ENCODE measurements at regions not wholly inside any gene's neighbourhood (a gene's known extent, or its start where the extent isn't known, plus 50 kb on each side); places are given as distances from the start of the nearest gene placed in this dataset.
"Not testable (repeated sequence)": the region's sequence is repeated elsewhere in the genome, so short reads cannot be mapped to it uniquely, and the experiment has no call there.

GRCh38 chr4:179344861-179345260, 1902.6 kb upstream of the AGA start:
- H3K36me3 ChIP-seq (ENCODE audit: control insufficient read depth, insufficient read depth, low read length), result no peaks in the 10 kb centered on the region
- no peak overlapping the region for H3K4me3 ChIP-seq (ENCODE audit: extremely low read depth, insufficient read depth, low read length, poor library complexity, severe bottlenecking)
- no peak overlapping the region for H3K27ac ChIP-seq (ENCODE audit: low read depth, low read length, severe bottlenecking)
- H3K9me3 ChIP-seq (ENCODE audit: control insufficient read depth, low read length), result no peaks in the 10 kb centered on the region
- no peaks in the 10 kb centered on the region for H3K4me1 ChIP-seq (ENCODE audit: control insufficient read depth, insufficient read depth, low read length, poor library complexity, severe bottlenecking)

- Histone ChIP-seq H3K4me1 (ENCODE audit: control insufficient read depth, insufficient read depth, low read length, poor library complexity, severe bottlenecking) (no peaks in the 10 kb centered on the region), H3K27ac (ENCODE audit: low read depth, low read length, severe bottlenecking) (peak overlapping the region; percentile 16), H3K4me3 (ENCODE audit: extremely low read depth, insufficient read depth, low read length, poor library complexity, severe bottlenecking) (no peak overlapping the region), H3K36me3 (ENCODE audit: control insufficient read depth, insufficient read depth, low read length) (no peaks in the 10 kb centered on the region), H3K9me3 (ENCODE audit: control insufficient read depth, low read length) (no peaks in the 10 kb centered on the region)
- WGBS, 2 experiments (ENCODE audit: insufficient coverage in 2 of 2), result 66 to 67% methylated on average over 2 of the region's 2 CpGs
Observed at GRCh38 chr4:179352221-179352620, 1910.0 kb upstream of the AGA start.

- 80% methylated on average over 2 of the region's 3 CpGs; no CpG with 5 or more reads in 1 of the 2 experiments for WGBS, 2 experiments (ENCODE audit: insufficient coverage in 2 of 2)
Observed at GRCh38 chr4:179353786-179354185, 1911.5 kb upstream of the AGA start.

GRCh38 chr4:179361978-179362486, 1919.8 kb upstream of the AGA start:
- Histone ChIP-seq H3K36me3 (ENCODE audit: control insufficient read depth, insufficient read depth, low read length) (no peaks in the 10 kb centered on the region), H3K4me1 (ENCODE audit: control insufficient read depth, insufficient read depth, low read length, poor library complexity, severe bottlenecking) (no peaks in the 10 kb centered on the region), H3K27ac (ENCODE audit: low read depth, low read length, severe bottlenecking) (no peak overlapping the region), H3K4me3 (ENCODE audit: extremely low read depth, insufficient read depth, low read length, poor library complexity, severe bottlenecking) (no peak overlapping the region), H3K9me3 (ENCODE audit: control insufficient read depth, low read length) (no peaks in the 10 kb centered on the region)
- 95 to 97% methylated on average over 5 of the region's 8 CpGs for WGBS, 2 experiments (ENCODE audit: insufficient coverage in 2 of 2)

More at GRCh38 chr4:179353786-179354185, 1911.5 kb upstream of the AGA start:
- no peak overlapping the region for H3K4me3 ChIP-seq (ENCODE audit: extremely low read depth, insufficient read depth, low read length, poor library complexity, severe bottlenecking)
- H3K4me1 ChIP-seq (ENCODE audit: control insufficient read depth, insufficient read depth, low read length, poor library complexity, severe bottlenecking), result no peaks in the 10 kb centered on the region
- no peaks in the 10 kb centered on the region for H3K9me3 ChIP-seq (ENCODE audit: control insufficient read depth, low read length)
- H3K27ac ChIP-seq (ENCODE audit: low read depth, low read length, severe bottlenecking), result no peak overlapping the region
- no peaks in the 10 kb centered on the region for H3K36me3 ChIP-seq (ENCODE audit: control insufficient read depth, insufficient read depth, low read length)

- not testable (repeated sequence) for H3K27ac ChIP-seq (ENCODE audit: low read depth, low read length, severe bottlenecking); H3K4me1 ChIP-seq (ENCODE audit: control insufficient read depth, insufficient read depth, low read length, poor library complexity, severe bottlenecking); H3K4me3 ChIP-seq (ENCODE audit: extremely low read depth, insufficient read depth, low read length, poor library complexity, severe bottlenecking); H3K9me3 ChIP-seq (ENCODE audit: control insufficient read depth, low read length); H3K36me3 ChIP-seq (ENCODE audit: control insufficient read depth, insufficient read depth, low read length)
- WGBS, 2 experiments (ENCODE audit: insufficient coverage in 2 of 2), result 100% methylated on average over 1 of the region's 3 CpGs; no CpG with 5 or more reads in 1 of the 2 experiments
Observed at GRCh38 chr4:179365932-179366331, 1923.7 kb upstream of the AGA start.

GRCh38 chr4:179372242-179372641, 1930.0 kb upstream of the AGA start:
- Histone ChIP-seq H3K36me3 (ENCODE audit: control insufficient read depth, insufficient read depth, low read length) (no peaks in the 10 kb centered on the region), H3K27ac (ENCODE audit: low read depth, low read length, severe bottlenecking) (peak overlapping the region; percentile 51), H3K9me3 (ENCODE audit: control insufficient read depth, low read length) (no peaks in the 10 kb centered on the region), H3K4me3 (ENCODE audit: extremely low read depth, insufficient read depth, low read length, poor library complexity, severe bottlenecking) (no peak overlapping the region), H3K4me1 (ENCODE audit: control insufficient read depth, insufficient read depth, low read length, poor library complexity, severe bottlenecking) (no peaks in the 10 kb centered on the region)
- no CpG with 5 or more reads among the region's 1 CpG for WGBS, 2 experiments (ENCODE audit: insufficient coverage in 2 of 2)

- Histone ChIP-seq H3K27ac (ENCODE audit: low read depth, low read length, severe bottlenecking) (peak overlapping the region; percentile 51), H3K36me3 (ENCODE audit: control insufficient read depth, insufficient read depth, low read length) (no peaks in the 10 kb centered on the region), H3K4me1 (ENCODE audit: control insufficient read depth, insufficient read depth, low read length, poor library complexity, severe bottlenecking) (no peaks in the 10 kb centered on the region), H3K4me3 (ENCODE audit: extremely low read depth, insufficient read depth, low read length, poor library complexity, severe bottlenecking) (no peak overlapping the region), H3K9me3 (ENCODE audit: control insufficient read depth, low read length) (no peaks in the 10 kb centered on the region)
Observed at GRCh38 chr4:179372746-179373145, 1930.5 kb upstream of the AGA start.

- not testable (repeated sequence) for H3K36me3 ChIP-seq (ENCODE audit: control insufficient read depth, insufficient read depth, low read length); H3K9me3 ChIP-seq (ENCODE audit: control insufficient read depth, low read length); H3K27ac ChIP-seq (ENCODE audit: low read depth, low read length, severe bottlenecking); H3K4me1 ChIP-seq (ENCODE audit: control insufficient read depth, insufficient read depth, low read length, poor library complexity, severe bottlenecking); H3K4me3 ChIP-seq (ENCODE audit: extremely low read depth, insufficient read depth, low read length, poor library complexity, severe bottlenecking)
- WGBS, 2 experiments (ENCODE audit: insufficient coverage in 2 of 2), result 82 to 86% methylated on average over 3 of the region's 3 CpGs
Observed at GRCh38 chr4:179378847-179379246, 1936.6 kb upstream of the AGA start.

- Histone ChIP-seq H3K9me3 (ENCODE audit: control insufficient read depth, low read length) (no peaks in the 10 kb centered on the region), H3K4me3 (ENCODE audit: extremely low read depth, insufficient read depth, low read length, poor library complexity, severe bottlenecking) (no peak overlapping the region), H3K27ac (ENCODE audit: low read depth, low read length, severe bottlenecking) (no peak overlapping the region), H3K36me3 (ENCODE audit: control insufficient read depth, insufficient read depth, low read length) (no peaks in the 10 kb centered on the region), H3K4me1 (ENCODE audit: control insufficient read depth, insufficient read depth, low read length, poor library complexity, severe bottlenecking) (no peaks in the 10 kb centered on the region)
- 96 to 100% methylated on average over 3 of the region's 4 CpGs for WGBS, 2 experiments (ENCODE audit: insufficient coverage in 2 of 2)
Observed at GRCh38 chr4:179392787-179393186, 1950.5 kb upstream of the AGA start.

GRCh38 chr4:179398414-179398813, 1956.2 kb upstream of the AGA start:
- 89 to 92% methylated on average over 4 of the region's 5 CpGs for WGBS, 2 experiments (ENCODE audit: insufficient coverage in 2 of 2)
- no peaks in the 10 kb centered on the region for H3K9me3 ChIP-seq (ENCODE audit: control insufficient read depth, low read length)
- no peak overlapping the region for H3K27ac ChIP-seq (ENCODE audit: low read depth, low read length, severe bottlenecking)
- H3K4me1 ChIP-seq (ENCODE audit: control insufficient read depth, insufficient read depth, low read length, poor library complexity, severe bottlenecking), result no peaks in the 10 kb centered on the region
- no peaks in the 10 kb centered on the region for H3K36me3 ChIP-seq (ENCODE audit: control insufficient read depth, insufficient read depth, low read length)
- no peak overlapping the region for H3K4me3 ChIP-seq (ENCODE audit: extremely low read depth, insufficient read depth, low read length, poor library complexity, severe bottlenecking)

- H3K4me3 ChIP-seq (ENCODE audit: extremely low read depth, insufficient read depth, low read length, poor library complexity, severe bottlenecking), result no peak overlapping the region
- H3K9me3 ChIP-seq (ENCODE audit: control insufficient read depth, low read length), result no peaks in the 10 kb centered on the region
- H3K4me1 ChIP-seq (ENCODE audit: control insufficient read depth, insufficient read depth, low read length, poor library complexity, severe bottlenecking), result no peaks in the 10 kb centered on the region
- H3K36me3 ChIP-seq (ENCODE audit: control insufficient read depth, insufficient read depth, low read length), result no peaks in the 10 kb centered on the region
- no peak overlapping the region for H3K27ac ChIP-seq (ENCODE audit: low read depth, low read length, severe bottlenecking)
Observed at GRCh38 chr4:179399054-179399782, 1957.0 kb upstream of the AGA start.

All from mesodermal cell (in vitro differentiated cells).